GM19328 (cell line): ENCODE measurements at regions not wholly inside any gene's neighbourhood (a gene's known extent, or its start where the extent isn't known, plus 50 kb on each side); places are given as distances from the start of the nearest gene placed in this dataset.
"Not testable (repeated sequence)": the region's sequence is repeated elsewhere in the genome, so short reads cannot be mapped to it uniquely, and the experiment has no call there.

Source experiments
- ATAC-seq: cut with Tn5 transposase; IDR thresholded peaks from one replicate; pipeline ENCODE4 v1.9.1; 2021; ENCODE audit warnings: mild to moderate bottlenecking, moderate library complexity; ENCODE audit not compliant: unreplicated experiment

DNA sequence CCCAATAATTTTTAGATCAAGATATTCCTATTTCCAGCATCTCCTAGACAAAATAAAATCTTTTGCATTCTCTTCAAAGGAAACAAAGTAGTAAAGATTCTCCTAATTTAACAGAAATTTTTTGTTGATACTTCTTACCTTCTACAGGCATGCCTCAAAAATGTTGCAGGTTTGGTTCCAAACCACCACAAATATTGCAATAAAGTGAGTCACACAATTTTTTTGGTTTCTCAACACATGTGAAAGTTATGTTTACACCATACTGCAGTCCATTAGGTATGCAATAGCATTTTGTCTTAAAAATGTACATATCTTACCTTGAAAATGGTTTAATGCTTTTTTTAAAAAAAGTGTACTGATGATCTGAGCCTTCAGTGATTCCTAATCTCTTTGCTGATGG, 65.6 kb upstream of the USP15 start:
- no peak for ATAC-seq

DNA sequence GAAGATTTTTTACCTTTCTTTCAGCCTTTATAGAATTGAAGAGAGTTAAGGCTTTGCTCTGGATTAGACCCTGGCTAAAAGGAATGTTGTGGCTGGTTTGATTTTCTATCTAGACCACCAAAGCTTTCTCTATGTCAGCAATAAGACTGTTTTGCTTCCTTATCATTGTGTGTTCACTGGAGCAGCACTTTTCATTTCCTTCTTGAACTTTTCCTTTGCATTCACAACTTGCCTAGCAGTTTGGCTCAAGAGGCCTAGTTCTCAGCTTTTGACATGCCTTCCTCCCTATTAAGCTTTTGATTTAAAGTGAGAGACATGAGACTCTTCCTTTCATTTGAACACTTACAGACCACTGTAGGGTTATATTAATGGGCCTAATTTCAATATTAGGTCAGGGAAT, 64.1 kb upstream of the USP15 start:
- no peak for ATAC-seq

DNA sequence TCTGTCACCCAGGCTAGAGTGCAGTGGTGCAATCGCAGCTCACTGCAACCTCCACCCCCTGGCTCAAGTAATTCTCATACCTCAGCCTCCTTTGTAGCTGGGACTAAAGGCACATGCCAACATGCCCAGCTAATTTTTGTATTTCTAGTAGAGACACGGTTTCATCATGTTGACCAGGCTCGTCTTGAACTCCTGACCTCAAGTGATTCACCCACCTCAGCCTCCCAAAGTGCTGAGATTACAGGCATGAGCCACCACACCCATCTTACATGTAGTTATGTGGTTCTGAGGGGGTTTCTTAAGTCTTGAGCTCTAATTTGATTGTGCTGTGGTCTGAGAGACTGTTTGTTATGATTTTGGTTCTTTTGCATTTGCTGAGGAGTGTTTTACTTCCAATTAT, 57.3 kb upstream of the USP15 start:
- not testable (repeated sequence) for ATAC-seq

DNA sequence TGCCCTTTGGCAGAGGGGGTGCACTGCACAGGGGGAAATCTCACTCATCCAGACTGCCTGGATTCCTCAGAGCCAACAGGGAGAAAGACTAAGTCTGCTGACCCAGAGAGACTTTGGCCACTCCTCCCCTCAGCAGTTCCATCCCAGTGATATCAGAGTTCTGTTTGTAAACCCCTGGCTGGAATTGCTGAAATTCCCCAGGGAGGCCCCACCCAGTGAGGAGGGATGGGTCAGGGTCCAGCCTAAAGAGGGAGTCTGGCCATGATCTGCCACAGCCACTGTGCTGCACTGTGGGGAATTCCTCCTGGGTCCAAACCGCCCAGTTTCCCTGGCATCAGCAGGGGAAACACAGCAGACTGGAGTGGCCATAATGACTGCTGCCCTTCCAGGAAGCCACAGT, 54.9 kb upstream of the USP15 start:
- ATAC-seq, result no peak

DNA sequence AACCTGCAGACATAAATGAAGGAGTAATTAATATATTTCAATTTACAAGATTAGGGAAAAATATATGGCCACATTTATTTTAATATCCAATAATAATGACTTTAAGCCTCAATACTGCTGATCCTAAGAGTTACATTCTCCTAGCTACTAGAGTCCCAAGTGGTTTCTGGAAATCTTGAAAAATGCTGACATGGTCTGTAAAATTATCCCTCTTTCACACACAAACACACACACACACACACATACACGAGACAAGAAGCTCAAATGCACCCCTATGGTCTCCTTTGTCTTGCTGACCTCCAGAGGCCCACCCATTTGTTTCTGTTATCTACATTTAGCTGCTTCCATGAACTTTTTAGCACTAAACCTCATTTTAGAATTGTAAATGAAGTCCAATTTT, 53.0 kb upstream of the USP15 start:
- ATAC-seq, result no peak
